Common myeloid progenitor, CD34-positive (primary cell): ENCODE measurements at regions not wholly inside any gene's neighbourhood (a gene's known extent, or its start where the extent isn't known, plus 50 kb on each side); places are given as distances from the start of the nearest gene placed in this dataset.
A peak's percentile ranks its signal among the peaks of the same experiment; 100 is the strongest.

Experiments
- CTCF ChIA-PET: fragments of 350-600 bp; sonication (Branson Sonifier 250); formaldehyde crosslinking; loops from one replicate; lab custom pipeline; 2021; ENCODE audit warnings: antibody characterized with exemption; lab: Charles Lee
- POLR2A ChIA-PET: fragments of 350-600 bp; sonication (Branson Sonifier 250); formaldehyde crosslinking; loops from one replicate; lab custom pipeline; 2021; ENCODE audit warnings: antibody characterized with exemption; lab: Charles Lee
- DNase-seq, 3 donors: peaks; one replicate each; pipeline versions ENCODE4 v3.0.0 to v3.0.0-alpha.2; 2013
- H3K27ac ChIP-seq, 2 experiments: 1 replicate in 1 of 2; 2 replicates in 1 of 2; pipeline ENCODE4 v1.7.0; 2013; ENCODE audit warnings: inconsistent platforms in 2 of 2, low read length in 2 of 2, mild to moderate bottlenecking in 2 of 2, low read depth in 1 of 2, moderate library complexity in 1 of 2; ENCODE audit not compliant: severe bottlenecking in 2 of 2, insufficient read depth in 1 of 2, poor library complexity in 1 of 2
- H3K27me3 ChIP-seq, 5 experiments: replicated peaks in 2 of 5; 1 replicate in 3 of 5; 2 replicates in 2 of 5; pipeline versions ENCODE4 v1.6.1 to v1.7.0; 2013; ENCODE audit warnings: low read length in 4 of 5, mild to moderate bottlenecking in 2 of 5, moderate library complexity in 2 of 5, inconsistent platforms in 1 of 5; ENCODE audit not compliant: insufficient read depth in 5 of 5, control insufficient read depth in 4 of 5
- H3K36me3 ChIP-seq, 4 experiments: 1 replicate in 2 of 4; 2 replicates in 2 of 4; pipeline versions ENCODE4 v1.6.1 to v1.7.0; 2013; ENCODE audit warnings: low read length in 3 of 4, control low read depth in 1 of 4, mild to moderate bottlenecking in 1 of 4; ENCODE audit not compliant: control insufficient read depth in 4 of 4, insufficient read depth in 4 of 4
- H3K4me1 ChIP-seq, 4 experiments: 1 replicate in 3 of 4; 2 replicates in 1 of 4; pipeline versions ENCODE4 v1.6.1 to v1.7.1; 2013; ENCODE audit warnings: low read length in 3 of 4, mild to moderate bottlenecking in 3 of 4, control low read depth in 1 of 4, inconsistent platforms in 1 of 4, moderate library complexity in 1 of 4; ENCODE audit not compliant: control insufficient read depth in 4 of 4, insufficient read depth in 4 of 4; ENCODE audit errors: control extremely low read depth in 1 of 4
- H3K4me3 ChIP-seq, 7 experiments: 1 replicate in 4 of 7; 2 replicates in 3 of 7; pipeline versions ENCODE4 v1.5.1 to v1.7.0; 2013; ENCODE audit warnings: mild to moderate bottlenecking in 7 of 7, low read length in 6 of 7, moderate library complexity in 6 of 7, inconsistent platforms in 2 of 7, low read depth in 2 of 7, control low read depth in 1 of 7; ENCODE audit not compliant: insufficient read depth in 4 of 7, control insufficient read depth in 1 of 7; ENCODE audit errors: extremely low read depth in 1 of 7
- H3K9me3 ChIP-seq, 5 experiments: 1 replicate in 4 of 5; 2 replicates in 1 of 5; pipeline versions ENCODE4 v1.6.1 to v1.7.1; 2013; ENCODE audit warnings: low read length in 4 of 5, mild to moderate bottlenecking in 2 of 5, inconsistent platforms in 1 of 5, low read depth in 1 of 5, moderate library complexity in 1 of 5; ENCODE audit not compliant: control insufficient read depth in 4 of 5, insufficient read depth in 2 of 5; ENCODE audit errors: control extremely low read depth in 1 of 5
- WGBS: methylation state at CpG from one replicate; pipeline ENCODE4 v1.1.5; 2013; ENCODE audit not compliant: insufficient coverage; 5-methylcytosine and 5-hydroxymethylcytosine counted together

- WGBS: 58% methylated on average over 7 of the region's 15 CpGs
- Histone ChIP-seq H3K4me3 (no peak overlapping the region), H3K9me3 (no peaks in the 10 kb centered on the region), H3K27me3 (peaks cover 2 to 32% (median 8%) of the 10 kb centered on the region in 5 experiments), H3K4me1 (no peaks in the 10 kb centered on the region), H3K36me3 (no peaks in the 10 kb centered on the region), H3K27ac (no peak overlapping the region)
- CTCF ChIA-PET: interaction anchor here (0.9 to 5.3 kb wide), 8 partner anchors 10 to 634 kb away, joined by 3 to 31 read pairs (median 5); no protein-coding TSS in a partner anchor
- DNase-seq: peak; percentile 39 to 65 (median 54)
- POLR2A ChIA-PET: no interaction called here
Measured at GRCh38 chr20:16801919-16802651, 53.9 kb downstream of the OTOR start.

- WGBS: no CpG with 5 or more reads among the region's 4 CpGs
- H3K36me3 ChIP-seq: no peaks in the 10 kb centered on the region
- H3K4me1 ChIP-seq: no peaks in the 10 kb centered on the region
- H3K27ac ChIP-seq: no peak overlapping the region
- ChIA-PET CTCF (interaction anchor here (1.1 to 5.3 kb wide), 8 partner anchors 9 to 634 kb away, joined by 3 to 31 read pairs (median 5); no protein-coding TSS in a partner anchor), POLR2A (no interaction called here)
- no peak overlapping the region for H3K4me3 ChIP-seq
- peaks cover 2 to 37% (median 8%) of the 10 kb centered on the region in 5 experiments for H3K27me3 ChIP-seq
- no peak for DNase-seq
- H3K9me3 ChIP-seq: no peaks in the 10 kb centered on the region
Measured at GRCh38 chr20:16802652-16802935, 54.4 kb downstream of the OTOR start.

- Histone ChIP-seq H3K4me1 (no peaks in the 10 kb centered on the region), H3K27ac (no peak overlapping the region), H3K27me3 (peaks cover 2 to 38% (median 8%) of the 10 kb centered on the region in 5 experiments), H3K36me3 (no peaks in the 10 kb centered on the region), H3K4me3 (no peak overlapping the region), H3K9me3 (no peaks in the 10 kb centered on the region)
- peak; percentile 22 to 50 (median 48) for DNase-seq
- WGBS: 10% methylated on average over 12 of the region's 14 CpGs
- ChIA-PET POLR2A (no interaction called here), CTCF (interaction anchor here (0.6 to 4.8 kb wide), 8 partner anchors 10 to 629 kb away, joined by 3 to 40 read pairs (median 6); no protein-coding TSS in a partner anchor)
Measured at GRCh38 chr20:16803965-16804792, 56.0 kb downstream of the OTOR start.

GRCh38 chr20:16804793-16805187 is 56.6 kb downstream of the OTOR start:
- no peak overlapping the region for H3K4me3 ChIP-seq
- no peaks in the 10 kb centered on the region for H3K4me1 ChIP-seq
- whole genome bisulfite sequencing: 80% methylated on average over 6 of the region's 6 CpGs
- ChIA-PET CTCF (interaction anchor here (4.8 kb wide), 1 partner anchor 16 kb away, joined by 40 read pairs; no protein-coding TSS in a partner anchor), POLR2A (no interaction called here)
- no peaks in the 10 kb centered on the region for H3K9me3 ChIP-seq
- no peak overlapping the region for H3K27ac ChIP-seq
- H3K27me3 ChIP-seq: peaks cover 2 to 40% (median 8%) of the 10 kb centered on the region in 5 experiments
- DNase-seq: no peak
- no peaks in the 10 kb centered on the region for H3K36me3 ChIP-seq

- ChIA-PET CTCF (interaction anchor here (4.8 kb wide), 1 partner anchor 15 kb away, joined by 40 read pairs; no protein-coding TSS in a partner anchor), POLR2A (no interaction called here)
- WGBS: 94% methylated on average over 3 of the region's 6 CpGs
- no peak for DNase-seq
- Histone ChIP-seq H3K9me3 (no peaks in the 10 kb centered on the region), H3K36me3 (no peaks in the 10 kb centered on the region), H3K4me1 (no peaks in the 10 kb centered on the region), H3K27me3 (peaks cover 2 to 36% (median 7%) of the 10 kb centered on the region in 5 experiments), H3K27ac (no peak overlapping the region), H3K4me3 (no peak overlapping the region)
Measured at GRCh38 chr20:16806061-16806460, 57.9 kb downstream of the OTOR start.

GRCh38 chr20:16806886-16807285 is 58.7 kb downstream of the OTOR start:
- WGBS: 87% methylated on average over 6 of the region's 7 CpGs
- Histone ChIP-seq H3K27me3 (peaks cover 2 to 36% (median 7%) of the 10 kb centered on the region in 5 experiments), H3K27ac (no peak overlapping the region), H3K4me1 (no peaks in the 10 kb centered on the region), H3K9me3 (no peaks in the 10 kb centered on the region), H3K36me3 (no peaks in the 10 kb centered on the region), H3K4me3 (no peak overlapping the region)
- CTCF ChIA-PET: interaction anchor here (4.8 kb wide), 1 partner anchor 14 kb away, joined by 40 read pairs; no protein-coding TSS in a partner anchor
- POLR2A ChIA-PET: no interaction called here
- no peak for DNase-seq
